ENCODE measurements at regions not wholly inside any gene's neighbourhood (a gene's known extent, or its start where the extent isn't known, plus 50 kb on each side); places are given as distances from the start of the nearest gene placed in this dataset.

- TF ChIP-seq CTCF (IDR thresholded peaks at IDR 0.05) = no peak
- TF ChIP-seq EP300 (IDR thresholded peaks at IDR 0.05) = peak in 1 of 4 donors; percentile 84
Observed at GRCh38 chr5:82408033-82408432, 129.9 kb upstream of the RPS23 start.

Measured in upper lobe of left lung (tissue), 4 donors.